HEK293 (cell line): ENCODE measurements at regions not wholly inside any gene's neighbourhood (a gene's known extent, or its start where the extent isn't known, plus 50 kb on each side); places are given as distances from the start of the nearest gene placed in this dataset.

Experiments
- CTCF ChIA-PET: fragments of 350-600 bp; formaldehyde crosslinking; extraction: SDS; loops from one replicate; lab custom pipeline; 2021; ENCODE audit warnings: antibody characterized with exemption; lab: Yijun Ruan, JAX
- POLR2A ChIA-PET: fragments of 300-600 bp; formaldehyde crosslinking; extraction: SDS; loops from one replicate; lab custom pipeline; 2020; ENCODE audit warnings: antibody characterized with exemption, inconsistent platforms; lab: Yijun Ruan, JAX
- H3K27ac ChIP-seq: fragments of 200-500 bp; sonication (Bioruptor generic); 2 replicates; pipeline ENCODE4 v1.5.1; 2014; ENCODE audit warnings: low read depth, low read length, control low read depth, inconsistent platforms; ENCODE audit errors: extremely low read depth
- H3K36me3 ChIP-seq, 2 experiments: fragments of 200-500 bp in 1 of 2; sonication (Bioruptor generic) in 1 of 2; 1 replicate in 1 of 2; 2 replicates in 1 of 2; pipeline ENCODE4 v1.5.1; 2014 to 2017; ENCODE audit warnings: inconsistent platforms in 2 of 2, low read length in 2 of 2; ENCODE audit not compliant: control insufficient read depth in 2 of 2, insufficient read depth in 1 of 2
- H3K4me1 ChIP-seq: fragments of 200-500 bp; sonication (Bioruptor generic); 2 replicates; pipeline ENCODE4 v1.5.1; 2014; ENCODE audit warnings: mild to moderate bottlenecking, low read length, inconsistent platforms; ENCODE audit not compliant: control insufficient read depth, insufficient read depth
- H3K4me3 ChIP-seq: 2 replicates; pipeline ENCODE4 v1.5.1; 2011; ENCODE audit warnings: low read depth, mild to moderate bottlenecking, control low read depth, low read length, moderate library complexity
- H3K9me3 ChIP-seq: fragments of 200-500 bp; sonication (Bioruptor generic); 2 replicates; pipeline ENCODE4 v1.5.1; 2014; ENCODE audit warnings: low read depth, low read length, inconsistent platforms; ENCODE audit not compliant: control insufficient read depth, insufficient read depth
- GLI2 ChIP-seq: fragments of 450-650 bp; formaldehyde crosslinking; IDR thresholded peaks from 2 replicates; pipeline ENCODE4; 2017; ENCODE audit warnings: missing biosample characterization, missing genetic modification characterization, low read depth, borderline replicate concordance
- GLIS1 ChIP-seq: fragments of 450-650 bp; formaldehyde crosslinking; IDR thresholded peaks from 2 replicates; pipeline ENCODE4 v1.5.1; 2016; ENCODE audit warnings: missing biosample characterization, missing genetic modification characterization
- KLF7 ChIP-seq: fragments of 450-650 bp; formaldehyde crosslinking; IDR thresholded peaks from 2 replicates; pipeline ENCODE4 v1.5.1; 2016; ENCODE audit warnings: missing biosample characterization, missing genetic modification characterization, borderline replicate concordance
- KLF8 ChIP-seq: fragments of 450-650 bp; formaldehyde crosslinking; IDR thresholded peaks from 2 replicates; pipeline ENCODE4 v1.5.1; 2016; ENCODE audit warnings: missing biosample characterization, missing genetic modification characterization
- OVOL3 ChIP-seq: fragments of 450-650 bp; formaldehyde crosslinking; IDR thresholded peaks from 2 replicates; pipeline ENCODE4 v1.5.1; 2016; ENCODE audit warnings: missing biosample characterization, missing genetic modification characterization
- PRDM6 ChIP-seq: fragments of 450-650 bp; formaldehyde crosslinking; IDR thresholded peaks from 2 replicates; pipeline ENCODE4 v1.5.1; 2017; ENCODE audit warnings: missing biosample characterization, missing genetic modification characterization
- SCRT1 ChIP-seq: fragments of 450-650 bp; formaldehyde crosslinking; IDR thresholded peaks from 2 replicates; pipeline ENCODE4 v1.5.1; 2016; ENCODE audit warnings: missing biosample characterization, missing genetic modification characterization, borderline replicate concordance
- ZBTB49 ChIP-seq: fragments of 450-650 bp; formaldehyde crosslinking; IDR thresholded peaks from 2 replicates; pipeline ENCODE4 v1.5.1; 2016; ENCODE audit warnings: missing biosample characterization, missing genetic modification characterization, low read depth
- ZFP3 ChIP-seq: fragments of 450-650 bp; formaldehyde crosslinking; IDR thresholded peaks from 2 replicates; pipeline ENCODE4 v1.5.1; 2016; ENCODE audit warnings: low read depth, missing biosample characterization, missing genetic modification characterization
- ZNF112 ChIP-seq: fragments of 450-650 bp; formaldehyde crosslinking; IDR thresholded peaks from 2 replicates; pipeline ENCODE4 v1.5.0; 2017; ENCODE audit warnings: missing biosample characterization, missing genetic modification characterization
- ZNF391 ChIP-seq: fragments of 450-650 bp; formaldehyde crosslinking; IDR thresholded peaks from 2 replicates; pipeline ENCODE4 v1.5.1; 2016; ENCODE audit warnings: low read depth, missing biosample characterization, missing genetic modification characterization, borderline replicate concordance
- ZNF529 ChIP-seq: fragments of 450-650 bp; formaldehyde crosslinking; IDR thresholded peaks from 2 replicates; pipeline ENCODE4 v1.5.1; 2017; ENCODE audit warnings: missing genetic modification characterization, missing biosample characterization; ENCODE audit not compliant: insufficient replicate concordance
- ZNF544 ChIP-seq: fragments of 450-650 bp; formaldehyde crosslinking; IDR thresholded peaks from 2 replicates; pipeline ENCODE4 v1.5.0; 2017; ENCODE audit warnings: missing biosample characterization, missing genetic modification characterization
- ZNF571 ChIP-seq: fragments of 450-650 bp; formaldehyde crosslinking; IDR thresholded peaks from 2 replicates; pipeline ENCODE4 v1.5.0; 2017; ENCODE audit warnings: missing biosample characterization, missing genetic modification characterization
- ZNF629 ChIP-seq: fragments of 450-650 bp; formaldehyde crosslinking; IDR thresholded peaks from 2 replicates; pipeline ENCODE4 v1.5.1; 2017; ENCODE audit warnings: missing biosample characterization, missing genetic modification characterization
- ZNF660 ChIP-seq: fragments of 450-650 bp; IDR thresholded peaks from 2 replicates; pipeline ENCODE4 v1.5.1; 2018; ENCODE audit warnings: missing biosample characterization, mild to moderate bottlenecking, missing genetic modification characterization
- ZNF837 ChIP-seq: fragments of 450-650 bp; formaldehyde crosslinking; IDR thresholded peaks from 2 replicates; pipeline ENCODE4 v1.5.1; 2016; ENCODE audit warnings: missing biosample characterization, missing genetic modification characterization
- TF ChIP-seq, protein P1 (sequence below): fragments of 450-650 bp; formaldehyde crosslinking; IDR thresholded peaks from 2 replicates; pipeline ENCODE4 v1.5.1; 2016; ENCODE audit warnings: missing biosample characterization, missing genetic modification characterization
- TF ChIP-seq, protein P2 (sequence below): IDR thresholded peaks from 2 replicates; pipeline ENCODE4 v1.6.1; 2011; ENCODE audit warnings: mild to moderate bottlenecking, low read depth, low read length, borderline replicate concordance

DNA sequence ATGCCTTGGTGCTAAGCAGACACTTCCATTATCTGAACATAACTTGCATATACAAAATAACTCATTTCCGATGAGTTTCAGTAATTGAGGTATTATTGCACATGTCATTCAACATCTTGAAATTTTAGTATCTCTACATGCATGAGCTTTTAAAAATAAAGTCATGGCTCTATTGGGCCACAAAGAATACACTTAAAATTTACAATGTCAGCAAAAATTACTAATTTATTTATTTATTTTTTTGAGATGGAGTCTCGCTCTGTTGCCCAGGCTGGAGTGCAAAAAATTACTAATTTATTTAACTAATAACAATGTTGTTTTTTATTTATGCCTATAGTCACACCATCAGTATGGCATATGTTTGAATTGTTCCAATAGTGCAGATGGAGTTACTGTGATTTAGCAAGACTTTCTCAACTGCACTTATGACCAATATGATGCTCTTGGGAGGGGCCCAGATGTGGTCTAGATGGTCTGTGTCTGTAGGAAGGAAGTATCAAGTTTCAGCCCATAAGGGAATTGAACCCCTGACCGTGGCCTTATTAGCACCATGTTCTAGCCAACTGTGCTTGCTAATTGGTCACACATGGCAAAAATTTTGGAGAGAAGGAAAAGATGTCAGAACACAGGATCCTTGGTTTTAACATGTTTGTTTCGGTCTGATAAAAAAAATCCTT lies 370.7 kb upstream of the TSHZ2 start (continued):
- TF ChIP-seq, protein P1, sequence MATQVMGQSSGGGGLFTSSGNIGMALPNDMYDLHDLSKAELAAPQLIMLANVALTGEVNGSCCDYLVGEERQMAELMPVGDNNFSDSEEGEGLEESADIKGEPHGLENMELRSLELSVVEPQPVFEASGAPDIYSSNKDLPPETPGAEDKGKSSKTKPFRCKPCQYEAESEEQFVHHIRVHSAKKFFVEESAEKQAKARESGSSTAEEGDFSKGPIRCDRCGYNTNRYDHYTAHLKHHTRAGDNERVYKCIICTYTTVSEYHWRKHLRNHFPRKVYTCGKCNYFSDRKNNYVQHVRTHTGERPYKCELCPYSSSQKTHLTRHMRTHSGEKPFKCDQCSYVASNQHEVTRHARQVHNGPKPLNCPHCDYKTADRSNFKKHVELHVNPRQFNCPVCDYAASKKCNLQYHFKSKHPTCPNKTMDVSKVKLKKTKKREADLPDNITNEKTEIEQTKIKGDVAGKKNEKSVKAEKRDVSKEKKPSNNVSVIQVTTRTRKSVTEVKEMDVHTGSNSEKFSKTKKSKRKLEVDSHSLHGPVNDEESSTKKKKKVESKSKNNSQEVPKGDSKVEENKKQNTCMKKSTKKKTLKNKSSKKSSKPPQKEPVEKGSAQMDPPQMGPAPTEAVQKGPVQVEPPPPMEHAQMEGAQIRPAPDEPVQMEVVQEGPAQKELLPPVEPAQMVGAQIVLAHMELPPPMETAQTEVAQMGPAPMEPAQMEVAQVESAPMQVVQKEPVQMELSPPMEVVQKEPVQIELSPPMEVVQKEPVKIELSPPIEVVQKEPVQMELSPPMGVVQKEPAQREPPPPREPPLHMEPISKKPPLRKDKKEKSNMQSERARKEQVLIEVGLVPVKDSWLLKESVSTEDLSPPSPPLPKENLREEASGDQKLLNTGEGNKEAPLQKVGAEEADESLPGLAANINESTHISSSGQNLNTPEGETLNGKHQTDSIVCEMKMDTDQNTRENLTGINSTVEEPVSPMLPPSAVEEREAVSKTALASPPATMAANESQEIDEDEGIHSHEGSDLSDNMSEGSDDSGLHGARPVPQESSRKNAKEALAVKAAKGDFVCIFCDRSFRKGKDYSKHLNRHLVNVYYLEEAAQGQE (tag by site-specific recombination) = no peak
- TF ChIP-seq OVOL3 (tag by site-specific recombination) (no peak), ZNF544 (tag by site-specific recombination) (no peak), ZNF629 (tag by site-specific recombination) (no peak), ZNF571 (tag by site-specific recombination) (no peak), PRDM6 (tag by site-specific recombination) (no peak), ZNF660 (tag by site-specific recombination) (no peak), ZNF391 (no peak), ZNF112 (tag by site-specific recombination) (no peak), ZNF837 (tag by site-specific recombination) (no peak)
- TF ChIP-seq, protein P2, sequence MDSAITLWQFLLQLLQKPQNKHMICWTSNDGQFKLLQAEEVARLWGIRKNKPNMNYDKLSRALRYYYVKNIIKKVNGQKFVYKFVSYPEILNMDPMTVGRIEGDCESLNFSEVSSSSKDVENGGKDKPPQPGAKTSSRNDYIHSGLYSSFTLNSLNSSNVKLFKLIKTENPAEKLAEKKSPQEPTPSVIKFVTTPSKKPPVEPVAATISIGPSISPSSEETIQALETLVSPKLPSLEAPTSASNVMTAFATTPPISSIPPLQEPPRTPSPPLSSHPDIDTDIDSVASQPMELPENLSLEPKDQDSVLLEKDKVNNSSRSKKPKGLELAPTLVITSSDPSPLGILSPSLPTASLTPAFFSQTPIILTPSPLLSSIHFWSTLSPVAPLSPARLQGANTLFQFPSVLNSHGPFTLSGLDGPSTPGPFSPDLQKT = no peak

DNA sequence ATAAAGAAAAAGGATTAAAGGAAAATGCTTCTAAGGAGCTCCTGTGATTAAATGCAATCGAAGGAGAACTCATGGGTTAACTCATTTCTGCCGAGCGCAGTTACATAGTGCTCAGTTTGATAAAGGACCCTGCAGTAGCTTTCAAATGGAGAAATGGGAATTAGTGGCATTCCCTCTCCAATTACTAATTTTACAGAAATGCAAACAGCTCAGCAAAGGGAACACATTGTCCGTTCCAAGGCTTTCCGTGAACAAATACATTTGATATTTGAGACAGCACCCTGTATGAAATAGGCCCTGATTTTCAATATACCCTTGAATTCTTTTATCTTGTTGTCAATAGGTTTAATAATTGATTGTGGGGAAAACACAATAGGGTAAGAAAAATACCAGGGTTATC lies 375.9 kb upstream of the TSHZ2 start:
- ChIA-PET CTCF (interaction anchor here (0.6 kb wide), 1 partner anchor 953 kb away, joined by 3 read pairs; no protein-coding TSS in a partner anchor), POLR2A (no interaction called here)
- no peak overlapping the region for H3K27ac ChIP-seq
- no peaks in the 10 kb centered on the region for H3K9me3 ChIP-seq
- H3K36me3 ChIP-seq = no peaks in the 10 kb centered on the region
- no peak for TF ChIP-seq GLIS1
- no peak for TF ChIP-seq ZNF529
- TF ChIP-seq ZFP3 (tag by site-specific recombination) = no peak
- no peak for TF ChIP-seq GLI2
- no peak for TF ChIP-seq KLF7 (tag by site-specific recombination)
- TF ChIP-seq ZBTB49 (tag by site-specific recombination) = no peak
- TF ChIP-seq KLF8 (tag by site-specific recombination) = no peak
- TF ChIP-seq SCRT1 = no peak
- H3K4me3 ChIP-seq = no peak overlapping the region
- H3K4me1 ChIP-seq = no peaks in the 10 kb centered on the region
